Urothelium cell line (cell line): ENCODE measurements at regions not wholly inside any gene's neighbourhood (a gene's known extent, or its start where the extent isn't known, plus 50 kb on each side); places are given as distances from the start of the nearest gene placed in this dataset.

ENCODE experiments used
- DNase-seq: peaks from one replicate; pipeline ENCODE4 v3.0.0; 2011; ENCODE audit warnings: low spot score, mixed read lengths
- FAIRE-seq: peaks from 2 replicates; lab custom pipeline; 2011; peaks lifted over from hg19 to GRCh38; lab: Jason Lieb, UNC

GRCh38 chr6:132144456-132144855, 193.3 kb upstream of the CCN2 start:
- FAIRE-seq = no peak
- no peak for DNase-seq

- DNase-seq (no peak), FAIRE-seq (no peak)
Observed at GRCh38 chr6:132143258-132143657, 192.1 kb upstream of the CCN2 start.

- FAIRE-seq (no peak), DNase-seq (no peak)
Observed at GRCh38 chr6:132142768-132143167, 191.6 kb upstream of the CCN2 start.

- no peak for DNase-seq
- no peak for FAIRE-seq
Observed at GRCh38 chr6:132142308-132142707, 191.1 kb upstream of the CCN2 start.

GRCh38 chr6:132140189-132140588, 189.0 kb upstream of the CCN2 start:
- no peak for FAIRE-seq
- DNase-seq = no peak

- FAIRE-seq = no peak
Observed at GRCh38 chr6:132139611-132140010, 188.4 kb upstream of the CCN2 start.

GRCh38 chr6:132136981-132137380, 185.8 kb upstream of the CCN2 start:
- DNase-seq (no peak), FAIRE-seq (no peak)

More at GRCh38 chr6:132139611-132140010, 188.4 kb upstream of the CCN2 start:
- DNase-seq = no peak

GRCh38 chr6:132135409-132135808, 184.2 kb upstream of the CCN2 start:
- FAIRE-seq = no peak
- no peak for DNase-seq

GRCh38 chr6:132133736-132134445, 182.7 kb upstream of the CCN2 start:
- no peak for FAIRE-seq
- DNase-seq = no peak

GRCh38 chr6:132132924-132133639, 181.9 kb upstream of the CCN2 start:
- DNase-seq (no peak), FAIRE-seq (no peak)

- FAIRE-seq (no peak), DNase-seq (no peak)
Observed at GRCh38 chr6:132132422-132132821, 181.2 kb upstream of the CCN2 start.

GRCh38 chr6:132131758-132132157, 180.6 kb upstream of the CCN2 start:
- no peak for FAIRE-seq
- DNase-seq = peak; percentile 87

- no peak for DNase-seq
- FAIRE-seq = no peak
Observed at GRCh38 chr6:132131351-132131750, 180.2 kb upstream of the CCN2 start.

- FAIRE-seq (no peak), DNase-seq (no peak)
Observed at GRCh38 chr6:132130626-132131298, 179.6 kb upstream of the CCN2 start.

- FAIRE-seq (no peak), DNase-seq (no peak)
Observed at GRCh38 chr6:132128424-132128823, 177.3 kb upstream of the CCN2 start.

GRCh38 chr6:132126150-132126549, 175.0 kb upstream of the CCN2 start:
- no peak for DNase-seq
- no peak for FAIRE-seq

GRCh38 chr6:132122871-132123270, 171.7 kb upstream of the CCN2 start:
- no peak for DNase-seq
- FAIRE-seq = no peak

- DNase-seq (no peak), FAIRE-seq (no peak)
Observed at GRCh38 chr6:132122176-132122575, 171.0 kb upstream of the CCN2 start.

GRCh38 chr6:132118144-132118543, 167.0 kb upstream of the CCN2 start:
- DNase-seq = no peak

GRCh38 chr6:132115714-132116366, 164.7 kb upstream of the CCN2 start:
- DNase-seq = no peak
- FAIRE-seq = no peak

More at GRCh38 chr6:132118144-132118543, 167.0 kb upstream of the CCN2 start:
- no peak for FAIRE-seq

GRCh38 chr6:132114201-132114825, 163.1 kb upstream of the CCN2 start:
- DNase-seq (peak; percentile 17), FAIRE-seq (no peak)
